Testis (tissue), 2 donors: ENCODE measurements at regions not wholly inside any gene's neighbourhood (a gene's known extent, or its start where the extent isn't known, plus 50 kb on each side); places are given as distances from the start of the nearest gene placed in this dataset.
A peak's percentile ranks its signal among the peaks of the same experiment; 100 is the strongest.

ENCODE experiments used
- DNase-seq: peaks from one replicate; pipeline ENCODE4 v3.0.0-alpha.2; 2019
- H3K27ac ChIP-seq, 2 donors: fragments of 200-600 bp; sonication (generic); one replicate each; pipeline ENCODE4 v1.5.1; 2019
- H3K27me3 ChIP-seq: fragments of 200-600 bp; sonication (generic); one replicate; pipeline ENCODE4 v1.5.1; 2019
- H3K36me3 ChIP-seq: fragments of 200-600 bp; sonication (generic); one replicate; pipeline ENCODE4 v1.5.1; 2017; ENCODE audit warnings: low read depth; ENCODE audit errors: missing control alignments
- H3K4me1 ChIP-seq: fragments of 200-600 bp; sonication (generic); one replicate; pipeline ENCODE4 v1.5.1; 2019
- H3K4me3 ChIP-seq, 2 donors: fragments of 200-600 bp; sonication (generic); one replicate each; pipeline ENCODE4 v1.5.1; 2017 to 2019
- H3K9me3 ChIP-seq: fragments of 200-600 bp; sonication (generic); one replicate; pipeline ENCODE4 v1.5.1; 2017
- POLR2A ChIP-seq: fragments of 450-650 bp; IDR thresholded peaks from one replicate; pipeline ENCODE4 v1.6.1; 2017; ENCODE audit warnings: antibody characterized with exemption, mild to moderate bottlenecking, moderate library complexity
- WGBS, 2 donors: methylation state at CpG; one replicate each; pipeline ENCODE4 v1.1.5; 2018; 5-methylcytosine and 5-hydroxymethylcytosine counted together
- intact Hi-C: fragments of 100-400 bp; cut with DNase I; formaldehyde crosslinking; loops from one replicate; pipeline ENCODE4 v1.15.1; 2023; ENCODE audit warnings: low total_unique reads
- TF ChIP-seq, protein P1 (sequence below), 3 experiments: fragments of 450-650 bp in 2 of 3; fragments of 200-600 bp in 1 of 3; sonication (generic) in 1 of 3; IDR thresholded peaks; one replicate each; pipeline ENCODE4 v1.5.1; 2016 to 2019; ENCODE audit warnings: antibody characterized with exemption in 3 of 3, mild to moderate bottlenecking in 2 of 3, moderate library complexity in 1 of 3

- 100% methylated on average over 1 of the region's 1 CpG for WGBS, 2 donors
- no peak for DNase-seq
- TF ChIP-seq, protein P1, sequence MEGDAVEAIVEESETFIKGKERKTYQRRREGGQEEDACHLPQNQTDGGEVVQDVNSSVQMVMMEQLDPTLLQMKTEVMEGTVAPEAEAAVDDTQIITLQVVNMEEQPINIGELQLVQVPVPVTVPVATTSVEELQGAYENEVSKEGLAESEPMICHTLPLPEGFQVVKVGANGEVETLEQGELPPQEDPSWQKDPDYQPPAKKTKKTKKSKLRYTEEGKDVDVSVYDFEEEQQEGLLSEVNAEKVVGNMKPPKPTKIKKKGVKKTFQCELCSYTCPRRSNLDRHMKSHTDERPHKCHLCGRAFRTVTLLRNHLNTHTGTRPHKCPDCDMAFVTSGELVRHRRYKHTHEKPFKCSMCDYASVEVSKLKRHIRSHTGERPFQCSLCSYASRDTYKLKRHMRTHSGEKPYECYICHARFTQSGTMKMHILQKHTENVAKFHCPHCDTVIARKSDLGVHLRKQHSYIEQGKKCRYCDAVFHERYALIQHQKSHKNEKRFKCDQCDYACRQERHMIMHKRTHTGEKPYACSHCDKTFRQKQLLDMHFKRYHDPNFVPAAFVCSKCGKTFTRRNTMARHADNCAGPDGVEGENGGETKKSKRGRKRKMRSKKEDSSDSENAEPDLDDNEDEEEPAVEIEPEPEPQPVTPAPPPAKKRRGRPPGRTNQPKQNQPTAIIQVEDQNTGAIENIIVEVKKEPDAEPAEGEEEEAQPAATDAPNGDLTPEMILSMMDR (IDR thresholded peaks at IDR 0.05), result no peak
- no peak for TF ChIP-seq POLR2A
- no peak overlapping the region for H3K27ac ChIP-seq
- H3K9me3 ChIP-seq, result no peaks in the 10 kb centered on the region
- H3K4me1 ChIP-seq, result peaks cover 7% of the 10 kb centered on the region
- no peaks in the 10 kb centered on the region for H3K36me3 ChIP-seq
- H3K27me3 ChIP-seq, result no peaks in the 10 kb centered on the region
- no peak overlapping the region for H3K4me3 ChIP-seq
- intact Hi-C loops, result loop anchor here (5.0 kb wide), 1 partner anchor 298 kb away; no protein-coding TSS in a partner anchor
Observed at GRCh38 chr6:132219901-132220300, 181.4 kb downstream of the MOXD1 start.

GRCh38 chr6:132218059-132218696 is 183.1 kb downstream of the MOXD1 start:
- intact Hi-C loops, result loop anchor here (5.0 kb wide), 1 partner anchor 296 kb away; no protein-coding TSS in a partner anchor
- H3K27ac ChIP-seq, result no peak overlapping the region
- H3K4me3 ChIP-seq, result no peak overlapping the region
- TF ChIP-seq, protein P1 (IDR thresholded peaks at IDR 0.05), result peak; percentile 17 to 63 (median 46)
- no peak for TF ChIP-seq POLR2A
- no peaks in the 10 kb centered on the region for H3K9me3 ChIP-seq
- peaks cover 7% of the 10 kb centered on the region for H3K4me1 ChIP-seq
- WGBS, 2 donors, result 39 to 42% methylated on average over 5 of the region's 5 CpGs
- DNase-seq, result no peak
- H3K27me3 ChIP-seq, result no peaks in the 10 kb centered on the region
- no peaks in the 10 kb centered on the region for H3K36me3 ChIP-seq

GRCh38 chr6:132215805-132216204 is 185.5 kb downstream of the MOXD1 start:
- TF ChIP-seq, protein P1 (IDR thresholded peaks at IDR 0.05), result no peak
- no peak for TF ChIP-seq POLR2A

GRCh38 chr6:132214716-132215115 is 186.6 kb downstream of the MOXD1 start:
- 25 to 28% methylated on average over 2 of the region's 2 CpGs for WGBS, 2 donors
- TF ChIP-seq POLR2A, result no peak
- TF ChIP-seq, protein P1 (IDR thresholded peaks at IDR 0.05), result no peak

More at GRCh38 chr6:132215805-132216204, 185.5 kb downstream of the MOXD1 start:
- Histone ChIP-seq H3K4me1 (peaks cover 7% of the 10 kb centered on the region), H3K4me3 (no peak overlapping the region), H3K27ac (no peak overlapping the region), H3K27me3 (no peaks in the 10 kb centered on the region), H3K36me3 (no peaks in the 10 kb centered on the region), H3K9me3 (no peaks in the 10 kb centered on the region)
- 70 to 79% methylated on average over 2 of the region's 2 CpGs for WGBS, 2 donors
- intact Hi-C loops, result loop anchor here (5.0 kb wide), 1 partner anchor 294 kb away; no protein-coding TSS in a partner anchor
- DNase-seq, result no peak

GRCh38 chr6:132213732-132214131 is 187.5 kb downstream of the MOXD1 start:
- H3K4me1 ChIP-seq, result peaks cover 7% of the 10 kb centered on the region
- no peak for DNase-seq
- TF ChIP-seq, protein P1 (IDR thresholded peaks at IDR 0.05), result no peak
- TF ChIP-seq POLR2A, result no peak

More at GRCh38 chr6:132214716-132215115, 186.6 kb downstream of the MOXD1 start:
- intact Hi-C loops, result loop anchor here (5.0 kb wide), 1 partner anchor 292 kb away; no protein-coding TSS in a partner anchor
- no peaks in the 10 kb centered on the region for H3K36me3 ChIP-seq
- no peak overlapping the region for H3K4me3 ChIP-seq
- H3K27me3 ChIP-seq, result no peaks in the 10 kb centered on the region
- peaks cover 7% of the 10 kb centered on the region for H3K4me1 ChIP-seq
- no peak overlapping the region for H3K27ac ChIP-seq
- no peaks in the 10 kb centered on the region for H3K9me3 ChIP-seq
- no peak for DNase-seq

More at GRCh38 chr6:132213732-132214131, 187.5 kb downstream of the MOXD1 start:
- no peaks in the 10 kb centered on the region for H3K9me3 ChIP-seq
- H3K36me3 ChIP-seq, result no peaks in the 10 kb centered on the region
- H3K27me3 ChIP-seq, result no peaks in the 10 kb centered on the region
- no peak overlapping the region for H3K27ac ChIP-seq
- intact Hi-C loops, result no loop called here
- WGBS, 2 donors, result 61 to 62% methylated on average over 4 of the region's 4 CpGs
- H3K4me3 ChIP-seq, result no peak overlapping the region
